ENCODE measurements at regions not wholly inside any gene's neighbourhood (a gene's known extent, or its start where the extent isn't known, plus 50 kb on each side); places are given as distances from the start of the nearest gene placed in this dataset.
"Not testable (repeated sequence)": the region's sequence is repeated elsewhere in the genome, so short reads cannot be mapped to it uniquely, and the experiment has no call there.

GRCh38 chr5:2533848-2534247 lies 217.6 kb downstream of the IRX2 start:
- DNase-seq (ENCODE audit: low spot score), result not testable (repeated sequence)

DNA sequence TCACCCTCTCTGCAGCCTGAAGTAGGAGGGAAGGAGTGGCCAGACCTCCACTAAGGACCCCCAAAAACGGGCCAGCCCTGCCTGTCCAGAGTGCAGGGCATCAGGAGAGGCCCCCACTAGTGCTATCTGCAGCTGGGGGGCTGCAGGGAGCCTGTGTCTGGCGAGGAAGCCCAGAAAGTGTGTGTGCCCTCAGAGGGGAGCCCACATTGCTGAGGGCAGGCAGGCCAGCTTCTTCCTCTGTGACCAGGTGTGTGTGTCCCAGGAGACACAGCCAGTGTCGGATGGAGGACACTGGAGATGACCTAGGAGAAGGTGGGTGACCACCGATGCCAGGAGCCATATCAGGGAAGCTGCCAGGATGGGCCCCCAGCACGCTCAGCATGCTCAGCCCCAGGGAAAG lies 218.7 kb downstream of the IRX2 start:
- no peak for DNase-seq (ENCODE audit: low spot score)

GRCh38 chr5:2531318-2531717 lies 220.2 kb downstream of the IRX2 start:
- no peak for DNase-seq (ENCODE audit: low spot score)

DNA sequence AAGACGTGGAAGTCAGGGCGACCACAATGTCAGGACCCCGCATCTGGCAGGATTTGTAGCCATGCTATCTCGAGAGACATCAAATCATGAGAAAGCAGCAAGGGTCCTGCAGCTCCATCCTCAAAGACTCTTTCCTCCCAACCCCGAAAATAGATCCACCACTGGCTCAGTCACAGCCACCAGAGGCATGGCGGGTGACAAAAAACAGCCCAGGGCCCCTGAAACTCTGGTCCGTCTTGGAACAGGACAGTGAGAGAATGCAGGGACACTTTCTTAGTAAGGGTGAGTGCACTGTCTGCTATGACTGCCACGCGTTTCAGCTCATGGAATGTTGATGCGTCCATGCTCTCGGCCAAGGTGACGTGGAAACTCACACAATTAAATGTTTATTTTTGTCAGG lies 220.9 kb downstream of the IRX2 start:
- no peak for DNase-seq (ENCODE audit: low spot score)

DNA sequence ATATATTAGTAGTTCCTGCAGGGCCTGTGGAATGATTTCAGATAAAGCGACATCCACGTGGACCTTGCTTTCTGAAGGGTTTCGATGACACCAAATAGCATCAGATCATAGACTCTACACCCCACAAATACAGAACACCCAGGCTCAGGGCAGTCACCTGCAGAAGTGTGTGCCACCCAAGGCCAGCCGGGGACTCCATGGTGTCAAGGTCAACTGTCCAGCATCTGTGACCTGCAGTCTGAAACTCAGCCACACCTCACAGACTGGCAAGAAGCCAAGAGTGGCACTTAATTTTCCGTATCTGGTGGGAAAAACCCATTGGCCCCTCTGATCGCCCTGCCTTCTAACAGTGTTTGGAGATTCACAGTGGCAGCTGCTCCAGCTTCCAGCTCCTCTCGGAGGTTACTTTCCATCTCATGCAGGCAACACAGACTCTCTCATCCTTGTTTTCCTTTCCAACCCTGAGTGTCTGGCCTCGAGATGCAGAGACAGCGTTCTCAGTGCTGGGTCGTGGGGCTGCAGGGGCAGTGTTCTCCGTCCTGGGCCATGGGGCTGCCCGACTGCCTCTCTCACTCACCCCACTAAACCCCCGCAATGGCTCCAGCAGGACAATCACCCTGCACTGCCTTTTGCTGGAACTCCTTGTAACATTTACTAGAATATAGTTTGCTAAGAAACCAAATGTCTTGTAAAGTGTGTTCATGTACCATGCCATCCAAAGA lies 221.9 kb downstream of the IRX2 start:
- no peak for DNase-seq (ENCODE audit: low spot score)

- no peak for DNase-seq (ENCODE audit: low spot score)
Observed at GRCh38 chr5:2525351-2525750, 226.1 kb downstream of the IRX2 start.

DNA sequence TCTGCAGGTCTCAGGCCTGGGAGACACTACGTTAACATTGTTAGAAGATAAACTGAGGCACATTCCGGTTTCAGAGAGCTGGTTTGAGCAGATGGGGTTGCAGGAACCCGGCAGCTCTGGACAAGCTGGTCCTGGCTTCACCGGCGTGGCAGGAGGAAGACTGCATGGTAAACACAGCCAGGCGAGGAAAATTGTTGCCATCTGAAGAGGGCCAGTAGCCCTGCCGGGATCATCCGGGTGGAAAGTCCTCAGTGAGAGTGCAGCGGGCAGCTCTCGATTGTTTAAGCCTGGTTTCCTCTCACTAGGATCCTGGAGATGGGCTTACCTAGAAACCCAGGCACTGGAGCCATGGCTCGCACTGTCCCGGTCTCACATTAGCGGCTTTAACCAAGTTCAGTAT lies 226.9 kb downstream of the IRX2 start:
- DNase-seq (ENCODE audit: low spot score), result no peak

DNA sequence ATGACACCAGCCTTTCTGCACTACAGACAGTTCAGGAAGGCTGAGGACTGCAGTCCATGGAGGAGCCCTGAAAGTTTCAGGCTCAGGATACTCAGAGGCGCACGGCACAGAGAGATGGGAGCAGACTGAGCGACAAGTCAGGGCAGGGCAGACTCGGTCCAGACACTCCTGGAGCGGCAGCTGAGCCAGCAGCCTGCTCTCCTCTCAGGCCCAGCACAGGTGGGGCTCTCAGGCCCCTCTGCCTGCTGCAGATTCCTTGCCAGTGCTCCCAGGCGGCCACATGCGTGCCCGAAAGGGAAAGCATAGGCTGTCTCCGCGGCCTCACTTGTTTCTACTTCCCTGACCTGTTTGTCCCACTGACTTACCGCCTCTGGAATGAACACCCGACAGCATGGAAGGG lies 228.3 kb downstream of the IRX2 start:
- DNase-seq (ENCODE audit: low spot score), result no peak

DNA sequence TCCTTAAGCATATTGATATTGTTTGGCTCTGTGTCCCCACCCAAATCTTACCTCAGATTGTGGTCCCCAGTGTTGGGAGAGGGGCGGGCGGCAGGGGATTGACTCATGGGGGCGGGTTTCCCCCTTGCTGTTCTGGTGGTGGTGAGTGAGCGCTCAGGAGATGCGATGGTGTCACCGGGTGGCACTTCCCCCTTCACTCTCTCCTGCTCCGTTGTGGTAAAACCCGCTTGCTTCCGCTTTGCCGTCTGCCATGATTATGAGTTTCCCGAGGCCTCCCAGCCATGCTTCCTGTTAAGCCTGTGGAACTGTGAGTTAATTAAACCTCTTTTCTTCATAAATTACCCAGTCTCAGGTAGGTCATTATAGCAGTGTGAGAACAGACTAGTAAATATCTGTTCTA lies 229.1 kb downstream of the IRX2 start:
- no peak for DNase-seq (ENCODE audit: low spot score)

- no peak for DNase-seq (ENCODE audit: low spot score)
Observed at GRCh38 chr5:2519153-2519552, 232.3 kb downstream of the IRX2 start.

GRCh38 chr5:2517451-2517850 lies 234.0 kb downstream of the IRX2 start:
- DNase-seq (ENCODE audit: low spot score), result no peak

DNA sequence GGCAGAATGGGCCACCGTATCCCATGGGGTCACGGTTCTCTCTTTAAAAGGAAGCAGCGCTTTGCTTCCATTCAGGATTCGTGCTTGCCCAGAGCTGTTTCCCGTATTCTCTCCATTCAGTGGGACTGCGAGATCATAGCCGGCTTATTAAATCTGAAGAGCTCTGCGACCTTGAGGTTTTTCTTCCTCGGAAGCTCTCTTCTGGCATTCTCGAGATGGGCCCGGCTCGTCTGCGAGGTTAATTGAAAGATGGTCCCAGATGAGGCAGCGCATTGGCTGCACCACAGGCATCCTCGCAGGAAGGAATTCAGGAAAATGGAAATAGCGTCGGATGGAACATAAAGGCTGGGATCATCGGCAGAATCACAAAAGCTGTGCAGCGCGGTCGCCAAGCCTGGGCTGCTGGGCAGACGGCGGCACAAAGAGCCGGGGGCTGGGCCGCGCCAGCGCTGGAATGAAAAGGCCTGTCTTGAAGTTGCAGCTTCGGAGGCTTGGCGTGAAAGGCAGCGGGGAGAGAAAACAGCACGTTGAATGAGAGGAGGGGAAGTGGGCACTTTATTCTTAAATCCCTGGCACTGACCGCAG lies 236.2 kb downstream of the IRX2 start:
- no peak for DNase-seq (ENCODE audit: low spot score)

DNA sequence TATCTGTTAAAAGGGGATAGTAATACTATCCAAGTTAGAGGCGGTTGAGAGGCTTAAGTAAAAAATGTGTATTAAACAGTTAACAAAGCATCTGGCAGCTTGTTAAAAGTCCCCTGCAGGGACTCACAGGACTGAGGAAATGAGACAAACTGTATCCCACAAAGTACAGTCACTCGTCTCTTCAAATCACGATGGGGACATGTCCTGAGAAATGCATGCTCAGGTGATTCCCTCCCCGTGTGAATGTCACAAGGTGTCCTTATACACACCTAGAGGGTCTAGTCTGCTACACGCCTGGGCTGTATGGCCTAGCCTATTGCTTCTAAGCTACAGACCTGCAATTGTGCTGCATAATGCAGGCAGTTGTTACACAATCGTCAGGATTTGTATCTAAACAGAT lies 237.0 kb downstream of the IRX2 start:
- DNase-seq (ENCODE audit: low spot score), result no peak

GRCh38 chr5:2511706-2512105 lies 239.8 kb downstream of the IRX2 start:
- no peak for DNase-seq (ENCODE audit: low spot score)

- no peak for DNase-seq (ENCODE audit: low spot score)
Observed at GRCh38 chr5:2511126-2511525, 240.4 kb downstream of the IRX2 start.

DNA sequence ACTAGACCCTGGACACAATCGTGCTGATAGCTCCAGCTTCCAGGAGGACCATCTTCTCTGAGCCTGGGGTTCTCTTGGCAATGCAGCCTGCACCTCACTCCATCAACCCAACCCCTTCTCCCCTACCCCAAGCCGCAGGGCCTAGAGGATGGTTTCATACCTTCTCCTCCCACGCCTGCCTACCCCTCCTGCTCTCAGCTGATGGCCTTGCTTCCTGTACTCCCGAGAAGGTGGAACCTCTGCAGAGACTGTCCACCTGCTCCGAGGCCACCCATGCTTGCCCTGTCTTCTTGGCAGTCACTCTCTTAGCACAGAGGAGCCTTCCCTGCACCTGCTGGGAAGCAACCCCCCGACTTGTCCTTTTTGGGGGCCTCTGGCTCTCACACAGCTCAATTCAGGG lies 241.9 kb downstream of the IRX2 start:
- DNase-seq (ENCODE audit: low spot score), result no peak

DNA sequence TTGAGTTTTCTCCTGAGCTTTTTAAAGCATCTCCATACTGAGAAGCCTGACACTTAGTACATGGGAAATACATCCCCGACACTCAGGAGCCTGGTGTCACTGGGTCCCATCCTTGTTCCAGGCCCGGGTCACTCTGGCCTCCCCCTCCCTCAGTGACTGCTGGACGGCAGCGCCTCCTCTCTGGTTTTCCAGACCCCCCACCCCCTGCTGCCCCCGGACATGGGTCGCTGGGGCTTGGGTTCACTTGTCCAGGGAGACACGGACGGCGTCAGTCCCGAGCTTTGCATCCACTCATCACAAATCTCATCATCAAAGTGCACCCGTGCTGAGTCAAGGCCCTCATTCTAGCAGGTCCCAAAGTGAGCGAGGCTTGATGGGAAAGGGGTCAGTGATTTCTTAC lies 243.0 kb downstream of the IRX2 start:
- no peak for DNase-seq (ENCODE audit: low spot score)

- DNase-seq (ENCODE audit: low spot score), result no peak
Observed at GRCh38 chr5:2507611-2508010, 243.9 kb downstream of the IRX2 start.

GRCh38 chr5:2506603-2507002 lies 244.9 kb downstream of the IRX2 start:
- DNase-seq (ENCODE audit: low spot score), result no peak

- DNase-seq (ENCODE audit: low spot score), result no peak
Observed at GRCh38 chr5:2505217-2505616, 246.3 kb downstream of the IRX2 start.

GRCh38 chr5:2502970-2503594 lies 248.4 kb downstream of the IRX2 start:
- no peak for DNase-seq (ENCODE audit: low spot score)

DNA sequence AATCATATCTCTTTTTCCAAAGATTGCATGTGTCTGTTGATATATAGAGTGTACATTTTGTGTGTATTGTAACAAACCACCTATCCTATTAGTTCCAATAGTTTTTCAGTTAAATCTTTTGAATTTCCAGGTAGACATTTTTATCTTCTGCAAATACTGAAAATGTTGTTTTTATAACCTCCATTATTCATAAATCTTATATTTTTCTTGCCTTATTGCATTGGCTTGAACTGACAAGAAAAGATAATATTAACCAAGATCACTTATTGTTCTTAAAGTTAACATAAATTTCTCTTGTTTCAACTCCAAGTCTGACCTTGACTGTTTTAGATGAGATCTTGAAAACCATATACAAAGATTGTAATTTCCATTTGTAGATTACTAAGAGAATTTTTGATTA lies 251.6 kb downstream of the IRX2 start:
- DNase-seq (ENCODE audit: low spot score), result no peak

DNA sequence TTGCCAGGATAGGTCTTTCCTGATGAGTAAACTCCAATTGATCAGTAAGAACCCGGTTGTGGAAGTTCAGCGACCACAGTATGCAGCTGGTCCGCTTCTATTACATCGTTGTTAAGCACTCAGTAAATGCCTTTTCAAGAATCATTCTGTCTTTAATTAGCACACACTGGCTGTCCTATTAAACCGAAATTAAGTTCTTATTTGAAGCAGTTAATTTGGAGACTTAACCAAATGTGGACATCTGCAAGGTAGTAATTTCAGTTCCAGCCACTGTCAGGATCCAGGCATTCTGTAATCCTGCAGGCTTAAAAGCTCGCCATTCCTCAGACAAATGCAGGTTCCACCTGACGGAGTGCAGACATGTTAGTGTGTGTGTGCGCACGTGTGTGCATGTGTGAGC lies 254.6 kb downstream of the IRX2 start:
- DNase-seq (ENCODE audit: low spot score), result no peak

DNA sequence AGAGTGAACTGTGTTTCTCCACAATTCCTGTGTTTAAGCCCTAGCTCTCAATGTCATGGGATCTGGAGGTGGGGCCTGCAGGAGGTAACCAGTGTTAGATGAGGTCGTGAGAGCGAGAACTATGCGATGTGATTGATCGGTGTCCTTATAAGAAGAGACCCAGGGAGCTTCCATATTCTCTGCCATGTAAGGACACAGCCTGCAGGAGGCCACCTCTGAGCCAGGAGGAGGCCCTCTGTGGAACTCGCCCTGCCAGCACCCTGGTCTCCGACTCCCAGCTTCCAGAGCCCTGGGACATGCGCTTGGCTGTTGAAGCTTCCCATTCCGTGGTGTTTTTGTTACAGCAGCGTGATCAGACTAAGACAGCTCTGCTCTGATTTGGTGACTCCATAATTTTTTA lies 255.4 kb downstream of the IRX2 start:
- no peak for DNase-seq (ENCODE audit: low spot score)
